ENCODE measurements at regions not wholly inside any gene's neighbourhood (a gene's known extent, or its start where the extent isn't known, plus 50 kb on each side); places are given as distances from the start of the nearest gene placed in this dataset.

- no peaks in the 10 kb centered on the region for H3K36me3 ChIP-seq (ENCODE audit: control insufficient read depth, insufficient read depth, low read length)
- no peaks in the 10 kb centered on the region for H3K27me3 Mint-ChIP-seq (ENCODE audit: low read depth in 2 of 2)
- no peak overlapping the region for H3K4me3 ChIP-seq (ENCODE audit: low read length)
- no peaks in the 10 kb centered on the region for H3K27me3 ChIP-seq (ENCODE audit: control insufficient read depth, insufficient read depth, low read length)
- H3K4me3 Mint-ChIP-seq: no peak overlapping the region
- H3K36me3 Mint-ChIP-seq: peaks cover 10% of the 10 kb centered on the region
- no peaks in the 10 kb centered on the region for H3K9me3 ChIP-seq (ENCODE audit: control insufficient read depth, insufficient read depth, low read length)
- H3K9me3 Mint-ChIP-seq: peaks cover 12 to 13% of the 10 kb centered on the region in 2 donors
- intact Hi-C loops (cut with micrococcal nuclease): no loop called here
- no peak overlapping the region for H3K27ac ChIP-seq (ENCODE audit: low read length)
- no peaks in the 10 kb centered on the region for H3K4me1 ChIP-seq (ENCODE audit: control insufficient read depth, insufficient read depth, low read length)
- ATAC-seq: no peak
- no peak for DNase-seq
- H3K27ac Mint-ChIP-seq: no peak overlapping the region
- TF ChIP-seq CTCF (IDR thresholded peaks at IDR 0.05): no peak
- H3K4me1 Mint-ChIP-seq: no peaks in the 10 kb centered on the region
- WGBS (ENCODE audit: insufficient coverage): 83% methylated on average over 4 of the region's 4 CpGs
Observed at GRCh38 chr21:23607782-23608431, 1999.4 kb downstream of the MRPL39 start.

- Mint-ChIP-seq H3K27ac (no peak overlapping the region), H3K4me1 (no peaks in the 10 kb centered on the region), H3K4me3 (no peak overlapping the region), H3K9me3 (peaks cover 6 to 8% of the 10 kb centered on the region in 2 donors), H3K36me3 (peaks cover 10% of the 10 kb centered on the region), H3K27me3 (ENCODE audit: low read depth in 2 of 2) (no peaks in the 10 kb centered on the region)
- WGBS (ENCODE audit: insufficient coverage): 95% methylated on average over 4 of the region's 4 CpGs
- no peaks in the 10 kb centered on the region for H3K36me3 ChIP-seq (ENCODE audit: control insufficient read depth, insufficient read depth, low read length)
- no peaks in the 10 kb centered on the region for H3K9me3 ChIP-seq (ENCODE audit: control insufficient read depth, insufficient read depth, low read length)
- intact Hi-C loops (cut with micrococcal nuclease): no loop called here
- H3K4me1 ChIP-seq (ENCODE audit: control insufficient read depth, insufficient read depth, low read length): no peaks in the 10 kb centered on the region
- TF ChIP-seq CTCF (IDR thresholded peaks at IDR 0.05): no peak
- H3K27ac ChIP-seq (ENCODE audit: low read length): no peak overlapping the region
- H3K27me3 ChIP-seq (ENCODE audit: control insufficient read depth, insufficient read depth, low read length): no peaks in the 10 kb centered on the region
- no peak overlapping the region for H3K4me3 ChIP-seq (ENCODE audit: low read length)
- DNase-seq (no peak), ATAC-seq (no peak)
Observed at GRCh38 chr21:23601549-23601948, 2005.7 kb downstream of the MRPL39 start.

GRCh38 chr21:23593582-23593981, 2013.7 kb downstream of the MRPL39 start:
- Histone ChIP-seq H3K4me1 (ENCODE audit: control insufficient read depth, insufficient read depth, low read length) (no peaks in the 10 kb centered on the region), H3K27ac (ENCODE audit: low read length) (no peak overlapping the region), H3K4me3 (ENCODE audit: low read length) (no peak overlapping the region), H3K27me3 (ENCODE audit: control insufficient read depth, insufficient read depth, low read length) (no peaks in the 10 kb centered on the region), H3K36me3 (ENCODE audit: control insufficient read depth, insufficient read depth, low read length) (no peaks in the 10 kb centered on the region), H3K9me3 (ENCODE audit: control insufficient read depth, insufficient read depth, low read length) (no peaks in the 10 kb centered on the region)
- ATAC-seq (no peak), DNase-seq (no peak)
- Mint-ChIP-seq H3K36me3 (no peaks in the 10 kb centered on the region), H3K27me3 (ENCODE audit: low read depth in 2 of 2) (no peaks in the 10 kb centered on the region), H3K4me1 (no peaks in the 10 kb centered on the region), H3K9me3 (peaks cover 17 to 20% of the 10 kb centered on the region in 2 donors), H3K4me3 (no peak overlapping the region), H3K27ac (no peak overlapping the region)
- intact Hi-C loops (cut with micrococcal nuclease): no loop called here
- no peak for TF ChIP-seq CTCF (IDR thresholded peaks at IDR 0.05)
- no CpG with 5 or more reads among the region's 1 CpG for WGBS (ENCODE audit: insufficient coverage)

GRCh38 chr21:23585419-23585818, 2021.9 kb downstream of the MRPL39 start:
- Mint-ChIP-seq H3K27ac (no peak overlapping the region), H3K27me3 (ENCODE audit: low read depth in 2 of 2) (no peaks in the 10 kb centered on the region), H3K9me3 (peaks cover 2 to 3% of the 10 kb centered on the region in 2 donors), H3K36me3 (no peaks in the 10 kb centered on the region), H3K4me3 (no peak overlapping the region), H3K4me1 (no peaks in the 10 kb centered on the region)
- Histone ChIP-seq H3K4me1 (ENCODE audit: control insufficient read depth, insufficient read depth, low read length) (no peaks in the 10 kb centered on the region), H3K27me3 (ENCODE audit: control insufficient read depth, insufficient read depth, low read length) (no peaks in the 10 kb centered on the region), H3K4me3 (ENCODE audit: low read length) (no peak overlapping the region), H3K27ac (ENCODE audit: low read length) (no peak overlapping the region), H3K9me3 (ENCODE audit: control insufficient read depth, insufficient read depth, low read length) (no peaks in the 10 kb centered on the region), H3K36me3 (ENCODE audit: control insufficient read depth, insufficient read depth, low read length) (no peaks in the 10 kb centered on the region)
- 67% methylated on average over 2 of the region's 2 CpGs for WGBS (ENCODE audit: insufficient coverage)
- ATAC-seq (no peak), DNase-seq (no peak)
- intact Hi-C loops (cut with micrococcal nuclease): no loop called here
- no peak for TF ChIP-seq CTCF (IDR thresholded peaks at IDR 0.05)

Data from natural killer cell (primary cell).